K562 (cell line): ENCODE measurements at regions not wholly inside any gene's neighbourhood (a gene's known extent, or its start where the extent isn't known, plus 50 kb on each side); places are given as distances from the start of the nearest gene placed in this dataset.

ENCODE experiments used
- HCFC1 ChIP-seq: IDR thresholded peaks from 2 replicates; pipeline ENCODE4 v1.6.1; 2012; ENCODE audit warnings: low read depth, low read length, improper control_type of control experiment
- POLR2A ChIP-seq: fragments of 450-650 bp; conservative IDR thresholded peaks from 2 replicates; pipeline ENCODE4 v1.6.1; 2016
- TCF7 ChIP-seq: sonication (generic); IDR thresholded peaks from 2 replicates; pipeline ENCODE4 v1.6.1; 2016; ENCODE audit warnings: antibody characterized with exemption, borderline replicate concordance
- TCFL5 ChIP-seq: fragments of 250-450 bp; sonication (Bioruptor Pico); conservative IDR thresholded peaks from 2 replicates; pipeline ENCODE4 v1.6.1; 2021; ENCODE audit warnings: mild to moderate bottlenecking, moderate library complexity, matching md5 sums

DNA sequence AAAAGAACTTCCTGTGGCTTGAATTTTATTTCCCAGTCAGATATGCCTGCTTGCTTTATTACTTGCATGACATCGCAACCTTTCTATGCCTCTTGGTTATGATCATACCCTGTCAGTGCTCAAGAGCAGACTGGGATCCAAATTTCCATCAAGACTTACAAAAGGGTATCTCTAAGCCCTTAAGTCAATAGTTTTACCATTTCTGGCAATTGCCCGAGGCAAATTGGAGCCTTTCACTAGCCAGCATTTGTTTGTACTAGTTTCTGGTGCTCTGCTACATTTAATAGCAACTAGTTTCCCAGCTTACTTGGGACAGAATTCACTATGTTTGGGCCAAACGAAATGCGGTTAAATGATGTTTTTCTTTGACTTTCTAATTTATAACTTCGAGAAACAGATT, 73.2 kb upstream of the ITM2A start:
- TF ChIP-seq TCF7 (no peak), HCFC1 (no peak), POLR2A (no peak), TCFL5 (CRISPR knock-in tag) (no peak)
